OCI-LY1 (cell line): ENCODE measurements at regions not wholly inside any gene's neighbourhood (a gene's known extent, or its start where the extent isn't known, plus 50 kb on each side); places are given as distances from the start of the nearest gene placed in this dataset.

ENCODE experiments used
- CTCF ChIP-seq: fragments of 200-600 bp; sonication (generic), shearing (Covaris generic); IDR thresholded peaks from 2 replicates; pipeline ENCODE4 v1.5.1; 2017; ENCODE audit warnings: mild to moderate bottlenecking, antibody characterized with exemption, low read length, moderate library complexity, mixed read lengths
- EZH2 ChIP-seq: fragments of 200-600 bp; sonication (generic), shearing (Covaris generic); IDR thresholded peaks from 2 replicates; pipeline ENCODE4 v1.8.0; 2017; ENCODE audit warnings: borderline replicate concordance, mixed run types, mild to moderate bottlenecking, antibody characterized with exemption, low read length, moderate library complexity, mixed read lengths

- TF ChIP-seq CTCF (no peak), EZH2 (no peak)
These were observed 50.8 kb upstream of the ADGRL3 start for GRCh38 chr4:61149278-61149677.
